A549 (cell line): ENCODE measurements at regions not wholly inside any gene's neighbourhood (a gene's known extent, or its start where the extent isn't known, plus 50 kb on each side); places are given as distances from the start of the nearest gene placed in this dataset.

ENCODE experiments used
- CEBPB ChIP-seq, 2 experiments: fragments of >200 bp in 1 of 2; sonication (Bioruptor Twin) in 1 of 2; formaldehyde crosslinking in 1 of 2; IDR thresholded peaks; 2 replicates each; pipeline ENCODE4 v1.6.1; 2012 to 2016
- CTCF ChIP-seq: fragments of >200 bp; sonication (Bioruptor Twin); formaldehyde crosslinking; IDR thresholded peaks from 3 replicates; pipeline ENCODE4 v1.5.1; 2016
- ELK1 ChIP-seq: fragments of 150-350 bp; IDR thresholded peaks from 2 replicates; pipeline ENCODE4 v1.6.1; 2014; ENCODE audit warnings: low read depth, mild to moderate bottlenecking, low read length
- KDM1A ChIP-seq: fragments of 200-600 bp; sonication (generic); IDR thresholded peaks from 2 replicates; pipeline ENCODE4 v1.6.1; 2016; ENCODE audit warnings: low read depth, mild to moderate bottlenecking
- MAZ ChIP-seq: fragments of 150-350 bp; IDR thresholded peaks from 2 replicates; pipeline ENCODE4 v1.6.1; 2014; ENCODE audit warnings: antibody characterized with exemption, low read depth, low read length, borderline replicate concordance
- RAD21 ChIP-seq, 2 experiments: fragments of >200 bp in 1 of 2; sonication (Bioruptor Twin) in 1 of 2; formaldehyde crosslinking in 1 of 2; IDR thresholded peaks in 1 of 2; conservative IDR thresholded peaks in 1 of 2; 2 replicates in 1 of 2; 3 replicates in 1 of 2; pipeline ENCODE4 v1.6.1; 2012 to 2018; ENCODE audit warnings: inconsistent platforms in 1 of 2
- REST ChIP-seq: fragments of 200-600 bp; sonication (generic); IDR thresholded peaks from 2 replicates; pipeline ENCODE4 v1.6.1; 2016; ENCODE audit warnings: antibody characterized with exemption, mild to moderate bottlenecking, moderate library complexity

GRCh38 chr17:14971054-14971453, 294.1 kb downstream of the PMP22 start:
- TF ChIP-seq KDM1A (no peak), REST (no peak), RAD21 (conservative IDR thresholded peaks at IDR 0.05 in 1 of 2, IDR thresholded peaks at IDR 0.05 in 1 of 2) (no peak), CTCF (no peak), MAZ (no peak), ELK1 (no peak), CEBPB (IDR thresholded peaks at IDR 0.05) (no peak)
